ENCODE measurements at regions not wholly inside any gene's neighbourhood (a gene's known extent, or its start where the extent isn't known, plus 50 kb on each side); places are given as distances from the start of the nearest gene placed in this dataset.
"Not testable (repeated sequence)": the region's sequence is repeated elsewhere in the genome, so short reads cannot be mapped to it uniquely, and the experiment has no call there.

- not testable (repeated sequence) for H3K9ac ChIP-seq; H3K4me1 ChIP-seq; H3K4me3 ChIP-seq; H3K4me2 ChIP-seq; H3K27me3 ChIP-seq; H3K27ac ChIP-seq; H3K9me3 ChIP-seq (replicated peaks in 1 of 11); H4K20me1 ChIP-seq; H3K36me3 ChIP-seq
Measured at GRCh38 chr9:41783070-41783810, 346.0 kb downstream of the CNTNAP3B start.

GRCh38 chr9:41781899-41782298 is 347.3 kb downstream of the CNTNAP3B start:
- H3K4me1 ChIP-seq; H3K27ac ChIP-seq; H3K4me2 ChIP-seq; H3K36me3 ChIP-seq; H3K9ac ChIP-seq; H4K20me1 ChIP-seq; H3K9me3 ChIP-seq (replicated peaks in 1 of 11); H3K4me3 ChIP-seq; H3K27me3 ChIP-seq: not testable (repeated sequence)

- H3K4me1 ChIP-seq; H3K27ac ChIP-seq; H3K36me3 ChIP-seq; H4K20me1 ChIP-seq; H3K4me3 ChIP-seq; H3K27me3 ChIP-seq; H3K9me3 ChIP-seq (replicated peaks in 1 of 11); H3K9ac ChIP-seq; H3K4me2 ChIP-seq: not testable (repeated sequence)
Measured at GRCh38 chr9:41779897-41780406, 349.3 kb downstream of the CNTNAP3B start.

- H3K4me3 ChIP-seq, result not testable (repeated sequence)
Measured at GRCh38 chr9:41779192-41779591, 350.0 kb downstream of the CNTNAP3B start.

GRCh38 chr9:41778535-41779071 is 350.6 kb downstream of the CNTNAP3B start:
- not testable (repeated sequence) for H3K36me3 ChIP-seq; H3K9ac ChIP-seq; H4K20me1 ChIP-seq; H3K9me3 ChIP-seq (replicated peaks in 1 of 11); H3K27me3 ChIP-seq; H3K4me1 ChIP-seq; H3K4me3 ChIP-seq; H3K4me2 ChIP-seq; H3K27ac ChIP-seq

More at GRCh38 chr9:41779192-41779591, 350.0 kb downstream of the CNTNAP3B start:
- not testable (repeated sequence) for H3K36me3 ChIP-seq; H3K9ac ChIP-seq; H3K4me2 ChIP-seq; H3K9me3 ChIP-seq (replicated peaks in 1 of 11); H3K27ac ChIP-seq; H4K20me1 ChIP-seq; H3K4me1 ChIP-seq; H3K27me3 ChIP-seq

GRCh38 chr9:41777536-41777935 is 351.7 kb downstream of the CNTNAP3B start:
- not testable (repeated sequence) for H3K36me3 ChIP-seq; H3K9ac ChIP-seq; H3K27me3 ChIP-seq; H3K4me3 ChIP-seq; H3K27ac ChIP-seq; H3K4me2 ChIP-seq; H4K20me1 ChIP-seq; H3K9me3 ChIP-seq (replicated peaks in 1 of 11); H3K4me1 ChIP-seq

- H3K4me2 ChIP-seq; H3K4me1 ChIP-seq; H3K9me3 ChIP-seq (replicated peaks in 1 of 11); H3K27me3 ChIP-seq; H3K9ac ChIP-seq; H3K4me3 ChIP-seq; H4K20me1 ChIP-seq; H3K27ac ChIP-seq; H3K36me3 ChIP-seq: not testable (repeated sequence)
Measured at GRCh38 chr9:41772541-41772940, 356.7 kb downstream of the CNTNAP3B start.

GRCh38 chr9:41771693-41772092 is 357.5 kb downstream of the CNTNAP3B start:
- not testable (repeated sequence) for H3K4me3 ChIP-seq; H3K27me3 ChIP-seq; H3K9me3 ChIP-seq (replicated peaks in 1 of 11); H3K4me2 ChIP-seq; H3K36me3 ChIP-seq; H4K20me1 ChIP-seq; H3K4me1 ChIP-seq; H3K27ac ChIP-seq; H3K9ac ChIP-seq

GRCh38 chr9:41754822-41755221 is 374.4 kb downstream of the CNTNAP3B start:
- H3K9me3 ChIP-seq (replicated peaks in 1 of 11); H3K4me2 ChIP-seq; H3K27me3 ChIP-seq; H3K27ac ChIP-seq; H4K20me1 ChIP-seq; H3K36me3 ChIP-seq; H3K9ac ChIP-seq; H3K4me1 ChIP-seq; H3K4me3 ChIP-seq: not testable (repeated sequence)

GRCh38 chr9:41754403-41754802 is 374.8 kb downstream of the CNTNAP3B start:
- not testable (repeated sequence) for H3K36me3 ChIP-seq; H3K4me2 ChIP-seq; H3K4me3 ChIP-seq; H3K27ac ChIP-seq; H3K9ac ChIP-seq; H3K4me1 ChIP-seq; H3K9me3 ChIP-seq (replicated peaks in 1 of 11); H3K27me3 ChIP-seq; H4K20me1 ChIP-seq

GRCh38 chr9:41741897-41742296 is 387.3 kb downstream of the CNTNAP3B start:
- not testable (repeated sequence) for H3K4me2 ChIP-seq; H3K9ac ChIP-seq; H3K9me3 ChIP-seq (replicated peaks in 1 of 11); H3K27me3 ChIP-seq; H3K4me1 ChIP-seq; H3K27ac ChIP-seq; H3K4me3 ChIP-seq; H3K36me3 ChIP-seq; H4K20me1 ChIP-seq

- H3K4me2 ChIP-seq; H3K4me1 ChIP-seq; H3K9ac ChIP-seq; H3K36me3 ChIP-seq; H3K27me3 ChIP-seq; H3K27ac ChIP-seq; H3K4me3 ChIP-seq; H3K9me3 ChIP-seq (replicated peaks in 1 of 11); H4K20me1 ChIP-seq: not testable (repeated sequence)
Measured at GRCh38 chr9:41741173-41741572, 388.1 kb downstream of the CNTNAP3B start.

GRCh38 chr9:41738681-41739080 is 390.5 kb downstream of the CNTNAP3B start:
- not testable (repeated sequence) for H3K9ac ChIP-seq

GRCh38 chr9:41699190-41699589 is 430.0 kb downstream of the CNTNAP3B start:
- H3K4me3 ChIP-seq; H3K36me3 ChIP-seq; H3K27me3 ChIP-seq; H3K27ac ChIP-seq; H3K4me2 ChIP-seq; H3K4me1 ChIP-seq; H3K9ac ChIP-seq; H3K9me3 ChIP-seq (replicated peaks in 1 of 11); H4K20me1 ChIP-seq: not testable (repeated sequence)

More at GRCh38 chr9:41738681-41739080, 390.5 kb downstream of the CNTNAP3B start:
- H4K20me1 ChIP-seq; H3K36me3 ChIP-seq; H3K4me1 ChIP-seq; H3K27me3 ChIP-seq; H3K27ac ChIP-seq; H3K4me3 ChIP-seq; H3K9me3 ChIP-seq (replicated peaks in 1 of 11); H3K4me2 ChIP-seq: not testable (repeated sequence)

GRCh38 chr9:41697080-41697479 is 432.1 kb downstream of the CNTNAP3B start:
- H3K4me1 ChIP-seq; H3K27me3 ChIP-seq; H3K27ac ChIP-seq; H3K9me3 ChIP-seq (replicated peaks in 1 of 11); H3K4me3 ChIP-seq; H3K36me3 ChIP-seq; H3K9ac ChIP-seq; H4K20me1 ChIP-seq: not testable (repeated sequence)
- peak overlapping the region in 2 of 11 experiments; percentile 46 to 48; a peak in 2 of 22 replicates for H3K4me2 ChIP-seq

Data from BLaER1 treated with 17β-estradiol and CSF1 and Interleukin-3, amounts not matched to agents 10 nM and 100 nM (cell line).